ENCODE measurements at regions not wholly inside any gene's neighbourhood (a gene's known extent, or its start where the extent isn't known, plus 50 kb on each side); places are given as distances from the start of the nearest gene placed in this dataset.
"Not testable (repeated sequence)": the region's sequence is repeated elsewhere in the genome, so short reads cannot be mapped to it uniquely, and the experiment has no call there.

DNA sequence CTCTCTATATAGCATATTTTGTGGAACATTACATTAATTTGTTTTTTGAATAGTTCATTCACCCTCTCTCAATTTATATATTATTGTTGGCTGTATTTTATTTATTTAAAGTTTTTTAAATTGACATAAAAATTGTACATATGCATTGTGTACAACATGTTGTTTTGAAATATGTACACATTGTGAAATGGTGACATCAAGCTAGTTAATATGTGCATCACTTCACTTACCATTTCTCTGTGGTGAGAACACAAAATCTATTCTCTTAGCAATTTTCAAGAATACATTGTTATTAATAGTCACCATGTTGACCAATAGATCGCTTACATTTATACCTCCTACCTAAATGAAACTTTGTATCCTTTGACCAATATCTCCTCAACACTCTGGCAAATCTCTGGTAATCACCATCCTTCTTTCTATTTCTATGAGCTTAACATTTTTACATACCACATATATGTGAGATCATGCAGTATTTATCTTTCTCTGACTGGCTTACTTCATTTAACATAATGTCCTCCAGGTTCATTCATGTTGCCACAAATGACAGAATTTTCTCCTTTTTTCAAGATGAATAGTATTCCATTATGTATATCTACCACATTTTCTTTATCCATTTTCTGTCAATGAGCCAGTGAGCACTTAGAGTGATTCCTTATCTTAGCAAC is 180.9 kb upstream of the DEPDC1 start:
- no peak for DNase-seq

DNA sequence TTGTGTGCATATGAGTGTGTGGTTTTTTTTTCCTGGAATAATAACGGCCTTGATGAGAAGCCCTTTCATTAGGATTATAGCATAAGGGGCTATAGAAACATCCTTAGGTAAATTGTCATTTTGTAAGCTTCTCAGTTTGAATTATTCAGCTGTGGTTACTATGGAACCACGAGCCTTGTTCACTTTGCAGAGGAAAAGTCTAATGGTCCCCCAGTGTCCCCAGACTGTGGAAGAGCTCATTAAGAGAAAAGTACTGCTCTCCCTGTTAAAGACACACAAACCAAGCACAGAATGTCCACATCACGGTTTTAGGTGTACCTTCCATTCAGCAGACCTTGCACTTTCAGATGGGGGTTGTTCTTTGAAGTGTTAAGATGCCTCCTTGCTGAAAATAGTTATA is 199.3 kb upstream of the DEPDC1 start:
- DNase-seq: no peak

DNA sequence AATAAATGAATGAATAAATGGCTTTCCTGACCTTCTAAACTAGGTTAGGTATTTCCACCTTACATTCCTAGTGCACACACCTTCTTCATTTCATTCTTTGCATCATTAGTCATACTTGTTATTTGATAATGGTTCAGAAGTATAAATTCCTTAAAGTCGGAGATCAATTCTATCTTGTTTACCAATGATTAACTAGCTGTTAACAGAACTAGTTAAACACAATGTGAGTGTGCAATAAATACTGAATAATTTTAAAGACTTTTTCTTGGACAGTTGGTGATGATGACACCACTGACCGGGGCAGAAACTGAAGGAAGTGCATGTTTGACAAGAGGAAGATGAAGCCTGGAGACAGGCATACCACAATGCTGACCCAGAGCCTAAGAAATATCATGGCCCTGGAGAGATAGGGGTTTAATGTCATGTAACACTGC is 207.1 kb upstream of the DEPDC1 start:
- DNase-seq: no peak

DNA sequence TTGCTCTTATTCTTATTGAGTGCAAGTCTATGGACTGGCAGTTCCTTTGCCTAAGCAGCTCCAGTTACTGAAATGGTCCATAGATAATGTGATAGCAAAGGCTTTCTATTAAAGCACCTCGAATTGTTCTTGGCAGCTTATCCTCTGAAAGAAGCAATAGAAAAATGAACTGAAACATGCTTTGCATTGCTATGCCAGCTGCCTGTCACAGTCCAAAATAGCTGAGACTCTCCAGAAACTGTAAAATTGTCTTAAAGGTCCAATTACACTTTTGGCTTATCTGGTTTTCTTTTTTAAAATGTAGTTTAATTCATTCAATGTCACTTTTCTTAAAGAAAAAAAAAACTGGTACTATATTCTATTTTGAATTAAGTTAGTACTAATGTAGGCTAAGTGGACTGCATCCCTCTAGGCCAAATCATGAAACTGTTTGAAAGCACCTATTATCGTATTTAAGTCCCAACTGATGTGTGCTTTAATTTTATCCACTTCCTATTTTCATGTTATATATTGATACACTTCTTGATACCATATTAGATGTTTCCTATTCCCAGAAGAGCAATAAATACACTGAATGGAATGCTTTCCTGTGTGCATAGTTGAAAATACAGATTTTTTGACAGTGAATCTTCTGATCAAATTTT is 208.0 kb upstream of the DEPDC1 start:
- no peak for DNase-seq

DNA sequence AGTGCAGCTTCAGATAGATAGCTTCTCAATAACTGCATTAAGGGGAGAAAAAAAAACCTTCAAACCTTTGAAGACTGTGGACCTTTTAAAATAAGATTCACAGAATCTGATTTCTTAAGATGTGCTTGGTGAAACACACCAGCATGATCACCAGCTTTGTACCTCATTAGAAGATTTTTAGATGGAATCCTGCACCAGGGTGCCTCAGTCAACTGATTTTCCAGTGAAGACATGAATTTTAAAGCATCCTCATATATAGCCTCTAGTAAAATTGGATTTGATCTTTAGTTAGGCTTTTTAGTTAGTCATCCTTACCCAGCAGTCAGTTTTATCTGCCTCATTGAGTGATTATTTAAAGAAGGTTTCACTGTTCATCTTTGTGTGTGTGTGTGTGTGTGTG is 208.6 kb upstream of the DEPDC1 start:
- DNase-seq: no peak

DNA sequence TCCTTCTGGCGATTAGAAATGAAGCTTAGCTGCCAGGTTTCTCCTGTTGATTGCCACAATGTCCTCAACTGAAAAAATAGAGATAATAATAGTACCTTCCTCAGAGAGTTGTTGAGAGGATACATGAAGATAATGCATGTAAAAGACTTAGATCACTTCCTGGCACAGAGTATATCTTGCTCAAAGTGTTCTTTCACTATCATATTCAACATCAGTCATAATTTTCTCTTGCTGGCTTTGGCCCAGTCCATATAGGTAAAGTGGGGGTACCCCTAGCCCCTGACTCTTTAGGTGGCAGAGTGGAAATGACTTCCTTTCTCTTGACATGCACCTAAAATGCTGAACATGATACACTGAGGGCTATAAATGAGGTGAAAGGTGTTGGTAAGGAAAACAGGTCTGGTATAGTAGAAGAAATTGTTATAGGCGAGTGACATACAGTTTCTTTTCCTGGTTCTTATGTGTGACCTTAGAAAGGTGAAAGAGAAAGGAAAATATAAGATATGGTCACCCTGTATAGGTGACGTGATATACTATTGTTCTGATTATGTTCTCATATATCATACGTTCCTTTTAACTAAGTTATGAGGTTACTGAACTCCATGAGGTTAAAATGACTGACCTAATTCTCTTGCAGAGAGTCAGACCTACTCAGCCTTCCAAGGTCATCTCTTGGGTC is 209.9 kb upstream of the DEPDC1 start:
- no peak for DNase-seq

DNA sequence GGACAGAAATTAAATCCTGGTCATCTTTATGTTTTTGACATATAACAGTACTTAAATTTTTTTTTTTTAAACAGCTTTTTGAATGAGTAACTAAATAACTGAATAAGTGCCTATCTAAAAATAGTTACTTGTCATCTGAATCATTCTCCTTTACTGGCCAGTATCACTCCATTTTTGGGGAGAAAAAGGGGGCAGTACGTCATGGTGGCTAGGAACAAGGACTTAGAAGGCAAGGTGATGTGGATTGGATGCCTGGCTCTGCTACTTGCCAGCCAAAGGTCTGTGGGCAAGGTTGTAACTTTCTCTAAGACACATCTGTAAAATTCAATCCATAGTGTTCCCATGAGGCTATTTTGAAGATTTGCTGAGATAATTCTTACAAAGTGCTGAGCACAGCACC is 220.4 kb upstream of the DEPDC1 start:
- no peak for DNase-seq

DNA sequence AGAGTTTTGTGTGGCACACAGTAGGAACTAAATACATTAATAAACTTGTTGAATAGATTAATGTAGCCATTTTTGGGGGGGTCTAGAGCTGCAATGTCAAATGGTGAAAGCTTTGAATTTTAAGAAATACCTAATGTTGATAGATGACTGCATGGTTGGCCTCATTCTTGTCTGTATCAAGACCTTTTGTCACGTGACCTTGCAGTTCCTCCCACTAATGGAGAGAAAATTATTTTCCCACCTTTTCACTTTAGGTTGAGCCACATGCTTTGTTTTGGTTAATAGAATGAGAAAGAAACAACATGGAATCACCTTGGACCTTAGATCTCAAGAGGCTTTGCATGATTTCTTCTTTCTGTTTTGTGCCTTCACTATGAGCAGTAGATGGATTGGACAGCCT is 223.6 kb upstream of the DEPDC1 start:
- DNase-seq: no peak

DNA sequence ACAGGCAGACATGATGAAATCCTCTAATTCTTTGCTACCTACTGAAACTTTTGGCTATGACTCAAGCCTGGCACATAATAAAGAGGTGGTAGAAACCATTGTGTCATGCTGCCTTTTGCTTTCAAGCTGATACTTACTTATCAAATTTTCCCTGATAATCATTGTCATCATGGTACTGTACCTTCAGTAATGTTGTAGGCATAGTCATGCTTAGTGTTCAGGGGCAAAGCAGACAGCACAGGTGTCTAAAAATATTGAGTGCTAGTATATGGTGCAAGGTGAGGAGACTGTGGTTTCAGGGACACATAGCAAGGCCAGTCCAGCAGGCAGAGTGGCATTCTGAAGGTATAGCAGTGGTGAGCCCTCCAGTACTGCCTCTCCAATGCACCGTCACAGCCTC is 226.9 kb upstream of the DEPDC1 start:
- no peak for DNase-seq

DNA sequence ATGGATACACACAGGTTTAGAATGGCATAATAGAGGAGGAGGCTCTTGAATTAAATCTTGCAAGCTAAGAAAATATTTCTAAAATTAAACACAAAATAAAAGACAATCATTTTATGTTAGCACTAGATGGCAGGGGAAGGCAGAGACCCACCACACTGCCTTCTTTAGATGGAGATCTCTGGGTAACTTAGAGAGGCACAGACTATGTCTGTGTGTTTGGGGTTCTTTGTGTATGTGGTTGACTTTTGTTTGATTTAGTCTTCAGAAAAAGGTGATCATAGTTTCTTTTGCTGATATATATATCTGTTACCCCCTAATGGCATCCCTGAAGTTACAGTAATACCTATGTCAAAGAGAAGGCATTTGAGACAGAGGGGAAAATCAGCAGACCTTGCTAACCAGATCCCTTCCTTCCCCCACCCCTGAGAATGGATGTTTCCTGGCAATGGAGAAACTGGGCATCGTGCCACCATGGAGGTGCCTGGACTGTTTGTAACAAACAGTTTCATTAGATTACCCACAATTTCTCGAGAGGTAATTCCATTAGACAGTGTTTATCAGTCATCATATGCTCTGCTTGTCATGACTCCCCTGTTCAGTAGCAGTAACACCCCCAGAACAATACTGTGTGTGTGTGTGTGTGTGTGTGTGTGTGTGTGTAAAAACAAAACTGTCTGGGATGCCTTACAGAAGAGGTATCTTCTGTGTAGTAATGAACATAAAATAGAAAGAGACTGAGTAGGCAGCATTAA is 228.3 kb upstream of the DEPDC1 start:
- DNase-seq: no peak

DNA sequence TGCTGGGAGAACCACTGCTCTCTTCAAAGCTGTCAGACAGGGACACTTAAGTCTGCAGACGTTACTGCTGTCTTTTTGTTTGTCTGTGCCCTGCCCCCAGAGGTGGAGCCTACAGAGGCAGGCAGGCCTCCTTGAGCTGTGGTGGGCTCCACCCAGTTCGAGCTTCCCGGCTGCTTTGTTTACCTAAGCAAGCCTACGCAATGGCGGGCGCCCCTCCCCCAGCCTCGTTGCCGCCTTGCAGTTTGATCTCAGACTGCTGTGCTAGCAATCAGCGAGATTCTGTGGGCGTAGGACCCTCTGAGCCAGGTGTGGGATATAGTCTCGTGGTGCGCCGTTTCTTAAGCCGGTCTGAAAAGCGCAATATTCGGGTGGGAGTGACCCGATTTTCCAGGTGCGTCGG is 242.6 kb upstream of the DEPDC1 start:
- DNase-seq: not testable (repeated sequence)

DNA sequence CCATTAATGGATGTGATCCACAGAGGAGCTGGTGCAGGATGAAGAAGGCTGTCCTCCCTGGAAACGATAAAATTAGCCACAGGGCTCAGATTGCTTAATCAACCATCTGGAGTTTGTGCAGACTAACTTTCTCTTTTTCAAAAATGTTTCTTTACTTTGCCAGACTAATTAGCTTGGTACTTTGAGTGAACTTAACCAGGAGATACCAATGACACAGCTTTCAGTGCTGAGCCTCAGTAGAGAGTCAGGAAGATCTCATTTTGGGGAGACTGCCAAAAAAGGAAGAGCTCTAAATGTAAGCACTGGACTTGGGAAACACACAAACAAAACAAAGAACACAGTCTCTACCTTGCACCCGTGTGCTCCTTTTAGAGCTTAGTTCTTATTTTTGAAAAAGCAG is 248.1 kb upstream of the DEPDC1 start:
- no peak for DNase-seq

DNA sequence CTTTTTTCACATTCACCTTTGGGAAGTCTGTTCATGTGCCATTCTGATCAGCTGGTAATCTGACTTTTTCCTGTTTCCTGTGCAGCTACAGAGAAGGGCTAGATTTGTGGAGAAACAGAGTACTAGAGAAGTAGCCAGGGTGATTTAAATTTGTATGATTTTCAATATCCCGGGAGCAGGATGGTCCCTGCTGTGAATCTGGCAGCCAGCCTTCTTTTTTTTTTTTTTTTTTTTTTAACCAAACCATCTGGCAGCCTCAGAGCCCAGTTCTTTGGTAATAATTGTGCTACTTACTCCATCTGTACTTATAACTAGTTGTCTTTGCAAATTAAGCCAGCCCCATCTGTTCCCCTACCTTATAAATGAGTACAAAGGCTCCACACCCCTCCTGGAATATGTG is 248.6 kb upstream of the DEPDC1 start:
- DNase-seq: no peak

DNA sequence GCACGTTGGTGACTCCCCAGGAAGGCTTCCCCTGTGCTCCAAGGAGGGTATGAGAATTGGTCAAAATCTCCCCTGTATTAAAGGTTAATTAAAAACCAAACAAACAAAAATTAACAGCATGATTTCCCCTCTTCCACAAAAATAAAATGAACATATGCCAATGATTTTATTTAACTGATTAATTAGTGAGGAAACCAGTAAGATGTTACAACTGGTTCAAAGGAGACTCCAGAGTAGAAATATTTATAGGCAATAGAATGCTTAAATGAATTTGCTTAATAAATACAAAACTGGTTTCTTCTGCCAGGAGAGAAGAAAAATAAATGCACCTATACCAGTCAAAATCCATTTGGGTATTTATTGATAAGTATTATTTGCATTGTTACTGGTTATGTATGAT is 249.5 kb upstream of the DEPDC1 start:
- no peak for DNase-seq

DNA sequence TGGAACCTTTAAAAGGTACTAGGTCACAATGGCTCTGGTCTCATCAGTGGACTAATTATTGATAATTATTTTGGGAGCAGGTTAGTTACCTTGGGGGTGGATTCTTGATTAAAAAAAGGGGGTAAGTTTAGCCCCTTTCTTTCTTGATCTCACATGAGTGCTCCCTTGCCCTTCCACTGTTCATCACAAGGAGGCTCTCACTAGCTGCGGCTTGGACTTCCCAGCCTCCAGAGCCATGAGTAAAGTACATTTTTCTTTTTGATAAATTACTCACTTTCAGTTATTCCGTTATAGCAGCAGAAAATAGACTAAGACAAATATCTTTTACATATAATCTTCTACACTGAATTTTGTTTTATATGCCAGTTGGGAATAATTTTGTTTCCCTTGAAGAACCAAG is 254.8 kb upstream of the DEPDC1 start:
- DNase-seq: no peak

DNA sequence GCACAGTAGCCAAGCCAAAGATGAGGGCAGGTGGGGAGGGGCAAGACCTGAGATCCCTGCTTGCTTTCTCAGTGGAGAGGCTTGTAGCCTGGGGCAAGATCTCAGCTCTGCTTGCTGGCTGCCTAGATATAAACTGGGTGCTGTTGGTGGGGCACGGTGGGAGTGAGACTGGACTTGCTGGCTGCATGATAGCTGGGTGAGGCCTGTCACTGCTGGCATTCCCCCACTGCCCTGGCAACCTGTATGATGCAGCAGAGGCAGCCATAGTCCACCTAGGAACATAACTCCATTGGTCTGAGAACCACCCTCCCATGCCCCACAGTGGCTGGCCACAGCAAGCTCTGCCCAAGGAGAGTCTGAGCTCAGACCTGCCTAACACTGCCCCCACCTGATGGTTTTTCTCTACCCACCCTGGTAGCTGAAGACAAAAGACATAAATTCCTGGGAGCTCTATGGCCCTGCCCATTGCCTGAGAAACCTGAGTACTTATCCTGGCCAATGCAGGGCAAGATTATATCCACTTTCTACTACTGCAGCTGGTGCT is 261.9 kb upstream of the DEPDC1 start:
- no peak for DNase-seq

DNA sequence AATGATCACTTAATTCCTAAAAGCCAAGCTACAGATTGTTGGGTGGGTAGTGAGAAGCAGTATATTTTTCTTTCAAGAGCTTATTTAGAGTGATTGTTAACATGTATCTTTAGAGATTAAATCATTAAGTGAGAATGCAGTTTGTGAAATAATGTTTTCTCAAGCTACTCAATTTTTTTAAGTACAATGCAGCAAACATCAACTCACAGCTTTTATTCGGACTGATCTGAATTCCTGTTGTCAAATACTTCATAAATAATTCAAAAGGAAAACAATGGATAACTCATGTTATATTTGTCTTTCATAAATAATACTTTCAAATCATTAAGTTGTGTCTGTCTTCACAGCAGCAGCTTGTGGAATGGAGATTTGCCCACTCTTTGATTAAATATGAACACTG is 271.1 kb upstream of the DEPDC1 start:
- no peak for DNase-seq

DNA sequence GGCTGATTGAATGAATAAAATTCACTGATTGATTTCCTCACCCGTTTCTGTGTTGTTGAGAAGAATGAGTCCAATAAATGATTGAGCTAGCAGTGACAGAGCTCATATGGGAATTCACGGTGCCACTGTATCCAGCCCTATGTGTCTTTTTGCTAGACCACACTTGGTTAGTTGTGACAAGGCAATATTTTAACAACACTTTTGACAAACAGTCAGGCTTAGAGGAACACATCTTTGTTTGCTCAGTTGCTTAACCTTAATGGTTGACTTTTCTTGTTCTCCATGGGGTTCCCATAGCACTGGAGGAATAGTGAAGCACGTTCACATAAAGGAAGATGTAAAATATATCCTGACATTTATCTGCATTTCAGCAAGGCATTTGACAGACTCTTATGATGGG is 273.9 kb upstream of the DEPDC1 start:
- DNase-seq: no peak

DNA sequence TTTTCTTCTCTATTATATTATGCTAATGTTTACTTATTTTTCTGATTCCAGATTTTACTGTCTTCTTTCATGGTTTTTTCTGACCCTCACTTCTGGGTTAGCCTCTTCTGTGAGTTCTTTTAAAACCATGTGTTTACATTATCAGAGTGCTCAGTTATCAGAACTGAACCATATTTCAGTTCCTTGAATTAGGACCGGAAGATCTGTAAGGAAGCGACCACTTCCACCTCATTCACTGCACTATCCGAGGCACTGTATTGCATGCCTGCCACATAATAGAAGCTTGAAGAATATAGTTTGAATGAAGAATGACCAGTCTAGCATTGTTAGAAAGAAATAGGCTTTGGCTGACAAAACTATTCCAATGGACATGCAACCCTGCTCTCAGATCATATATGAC is 281.0 kb upstream of the DEPDC1 start:
- DNase-seq: peak in 1 of 2 donors; percentile 9

DNA sequence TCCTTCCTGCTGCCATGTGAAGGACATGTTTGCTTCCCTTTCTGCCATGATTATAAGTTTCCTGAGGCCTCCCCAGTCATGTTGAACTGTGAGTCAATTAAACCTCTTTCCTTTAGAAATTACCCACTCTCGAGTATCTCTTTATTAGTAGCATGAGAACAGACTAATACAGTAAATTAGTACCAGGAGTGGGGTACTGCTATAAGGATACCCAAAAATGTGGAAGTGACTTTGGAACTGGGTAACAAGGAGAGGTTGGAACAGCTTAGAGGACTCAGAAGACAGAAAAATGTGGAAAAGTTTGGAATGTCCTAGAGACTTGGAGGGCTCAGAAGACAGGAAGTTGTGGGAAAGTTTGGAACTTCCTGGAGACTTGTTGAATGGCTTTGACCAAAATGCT is 283.0 kb upstream of the DEPDC1 start:
- DNase-seq: not testable (repeated sequence)

DNA sequence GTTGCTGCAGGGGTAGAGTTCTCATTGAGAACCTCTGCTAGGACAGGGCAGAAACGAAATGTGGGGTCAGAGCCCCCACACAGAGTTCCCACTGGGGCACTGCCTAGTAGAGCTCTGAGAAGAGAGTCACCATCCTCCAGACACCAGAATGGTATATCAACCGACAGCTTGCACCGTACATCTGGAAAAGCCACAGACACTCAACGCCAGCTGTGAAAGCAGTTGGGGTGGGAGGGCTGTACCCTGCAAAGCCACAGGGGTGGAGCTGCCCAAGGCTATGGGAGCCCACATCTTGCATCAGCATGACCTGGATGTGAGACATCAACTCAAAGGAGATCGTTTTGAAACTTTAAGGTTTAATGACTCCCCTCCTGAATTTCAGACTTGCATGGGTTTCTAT is 284.0 kb upstream of the DEPDC1 start:
- DNase-seq: no peak

DNA sequence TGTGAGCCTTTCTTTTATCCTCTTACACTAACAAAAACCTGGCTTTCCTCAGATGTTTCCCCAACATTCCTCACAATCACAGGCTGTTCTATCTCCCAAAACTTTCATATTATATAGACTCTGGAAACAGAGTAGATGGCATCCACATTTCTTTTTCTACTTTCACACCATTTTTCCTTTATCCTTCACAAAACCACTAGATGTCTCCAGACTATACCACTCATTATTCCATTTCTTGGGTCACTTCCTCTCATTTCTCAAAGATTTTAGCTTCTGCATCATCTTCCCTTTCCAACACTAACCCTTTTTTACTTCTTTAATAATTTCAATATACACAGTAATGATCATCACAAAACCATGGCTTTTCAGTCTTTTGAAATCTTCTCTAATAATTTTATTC is 286.0 kb upstream of the DEPDC1 start:
- DNase-seq: no peak

DNA sequence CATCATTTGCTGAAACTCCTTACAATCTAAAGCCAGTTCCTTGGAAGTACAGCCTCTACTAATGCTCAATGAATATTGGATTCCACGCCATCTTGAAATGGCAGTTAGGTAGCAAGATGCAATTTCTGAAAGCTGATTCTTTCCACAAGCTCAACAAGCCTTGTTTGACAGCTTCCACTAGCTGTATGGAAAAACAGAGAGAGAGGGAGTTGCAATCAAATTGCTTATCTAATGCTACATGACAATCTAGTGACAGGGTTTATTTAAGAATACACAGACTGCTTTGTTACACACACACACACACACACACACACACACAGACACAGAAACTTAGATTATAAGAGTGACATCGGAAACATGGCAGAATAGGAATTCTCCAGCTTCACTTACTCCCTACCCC is 288.4 kb upstream of the DEPDC1 start:
- no peak for DNase-seq

DNA sequence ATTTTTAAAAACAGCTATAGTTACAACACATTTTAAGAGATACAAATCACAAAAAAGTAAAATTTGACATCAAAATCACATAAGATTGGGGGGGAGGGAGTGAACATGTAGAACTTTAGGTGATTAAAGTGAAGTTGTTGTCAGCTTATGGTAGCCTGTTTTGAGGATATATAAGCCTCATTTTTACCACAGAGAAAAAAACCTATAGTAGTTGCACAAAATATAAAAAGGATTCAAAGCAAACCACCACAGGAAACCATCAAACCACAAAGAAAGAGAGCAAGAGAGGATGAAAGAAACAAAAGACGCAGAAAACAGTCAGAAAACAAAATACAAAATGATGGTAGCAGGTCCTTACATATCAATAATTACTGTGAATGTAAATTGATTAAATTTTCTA is 291.9 kb upstream of the DEPDC1 start:
- DNase-seq: no peak

All from bone marrow (tissue), 2 donors.